Endodermal cell (in vitro differentiated cells): ENCODE measurements at regions not wholly inside any gene's neighbourhood (a gene's known extent, or its start where the extent isn't known, plus 50 kb on each side); places are given as distances from the start of the nearest gene placed in this dataset.
A peak's percentile ranks its signal among the peaks of the same experiment; 100 is the strongest.

Experiments used
- DNase-seq: peaks from one replicate; pipeline ENCODE4 v3.0.0-alpha.2; 2017
- H3K27ac ChIP-seq: 2 replicates; pipeline ENCODE4 v1.5.1; 2013; ENCODE audit warnings: mild to moderate bottlenecking, low read depth, low read length, moderate library complexity
- H3K27me3 ChIP-seq: 2 replicates; pipeline ENCODE4 v1.6.1; 2013; ENCODE audit warnings: mild to moderate bottlenecking, low read length, moderate library complexity; ENCODE audit not compliant: insufficient read depth, control insufficient read depth, poor library complexity, severe bottlenecking
- H3K36me3 ChIP-seq: 2 replicates; pipeline ENCODE4 v1.7.0; 2013; ENCODE audit warnings: mild to moderate bottlenecking, low read length, moderate library complexity; ENCODE audit not compliant: control insufficient read depth, insufficient read depth
- H3K4me1 ChIP-seq: one replicate; pipeline ENCODE4 v1.7.0; 2013; ENCODE audit warnings: low read length; ENCODE audit not compliant: control insufficient read depth, insufficient read depth
- H3K4me3 ChIP-seq: 2 replicates; pipeline ENCODE4 v1.5.1; 2013; ENCODE audit warnings: mild to moderate bottlenecking, low read length, moderate library complexity
- H3K9ac ChIP-seq: 2 replicates; pipeline ENCODE4 v1.6.1; 2013; ENCODE audit warnings: mild to moderate bottlenecking, low read length, moderate library complexity; ENCODE audit not compliant: poor library complexity, severe bottlenecking; ENCODE audit errors: extremely low read depth
- H3K9me3 ChIP-seq: 2 replicates; pipeline ENCODE4 v1.6.1; 2013; ENCODE audit warnings: mild to moderate bottlenecking, low read length, moderate library complexity; ENCODE audit not compliant: control insufficient read depth
- H3K27ac Mint-ChIP-seq: 2 replicates; pipeline ENCODE4 v1.8.0; 2020; ENCODE audit warnings: mixed read lengths
- H3K27me3 Mint-ChIP-seq: 2 replicates; pipeline ENCODE4 v1.8.0; 2021; ENCODE audit warnings: mild to moderate bottlenecking, mixed read lengths; ENCODE audit not compliant: insufficient read depth
- H3K36me3 Mint-ChIP-seq: 2 replicates; pipeline ENCODE4 v1.8.0; 2020; ENCODE audit warnings: low read depth, mixed read lengths
- H3K4me1 Mint-ChIP-seq: 2 replicates; pipeline ENCODE4 v1.8.0; 2020; ENCODE audit warnings: mixed read lengths
- H3K4me3 Mint-ChIP-seq: 2 replicates; pipeline ENCODE4 v1.8.0; 2020; ENCODE audit warnings: mild to moderate bottlenecking, moderate library complexity, mixed read lengths
- H3K9me3 Mint-ChIP-seq: 2 replicates; pipeline ENCODE4 v1.8.0; 2020; ENCODE audit warnings: mild to moderate bottlenecking, mixed read lengths
- CTCF ChIP-seq: fragments of 200-600 bp; sonication (generic); conservative IDR thresholded peaks from 2 replicates; pipeline ENCODE4 v1.5.0; 2021; ENCODE audit warnings: antibody characterized with exemption, mild to moderate bottlenecking
- WGBS, 2 experiments: methylation state at CpG; one replicate each; pipeline versions ENCODE4 v1.1.5 to v1.1.7; 2013; ENCODE audit warnings: missing lambda C conversion rate in 2 of 2, mixed read lengths in 1 of 2; ENCODE audit not compliant: insufficient coverage in 1 of 2, insufficient read length in 1 of 2; 5-methylcytosine and 5-hydroxymethylcytosine counted together

- no peak overlapping the region for H3K9ac ChIP-seq
- H3K4me1 Mint-ChIP-seq, result peaks cover 4% of the 10 kb centered on the region
- 83 to 91% methylated on average over 3 to 5 of the region's 5 CpGs for WGBS, 2 experiments
Observed at GRCh38 chr11:122204206-122204605, 88.2 kb upstream of the BLID start.

GRCh38 chr11:122202951-122203456 is 87.0 kb upstream of the BLID start:
- Histone ChIP-seq H3K27ac (no peak overlapping the region), H3K4me1 (no peaks in the 10 kb centered on the region), H3K36me3 (no peaks in the 10 kb centered on the region), H3K4me3 (no peak overlapping the region), H3K9ac (no peak overlapping the region), H3K27me3 (peaks cover 25% of the 10 kb centered on the region), H3K9me3 (no peaks in the 10 kb centered on the region)
- Mint-ChIP-seq H3K4me3 (peak overlapping the region; percentile 10), H3K27ac (no peak overlapping the region), H3K4me1 (peaks cover 4% of the 10 kb centered on the region), H3K9me3 (no peaks in the 10 kb centered on the region), H3K36me3 (no peaks in the 10 kb centered on the region), H3K27me3 (peaks cover 27% of the 10 kb centered on the region)
- TF ChIP-seq CTCF, result peak; percentile 98
- DNase-seq, result peak; percentile 92
- 34 to 40% methylated on average over 15 to 19 of the region's 19 CpGs for WGBS, 2 experiments

More at GRCh38 chr11:122204206-122204605, 88.2 kb upstream of the BLID start:
- Mint-ChIP-seq H3K36me3 (no peaks in the 10 kb centered on the region), H3K27me3 (peaks cover 27% of the 10 kb centered on the region), H3K4me3 (no peak overlapping the region), H3K27ac (no peak overlapping the region), H3K9me3 (no peaks in the 10 kb centered on the region)
- H3K4me3 ChIP-seq, result no peak overlapping the region
- DNase-seq, result no peak
- no peak for TF ChIP-seq CTCF
- peaks cover 25% of the 10 kb centered on the region for H3K27me3 ChIP-seq
- H3K4me1 ChIP-seq, result no peaks in the 10 kb centered on the region
- H3K36me3 ChIP-seq, result no peaks in the 10 kb centered on the region
- no peak overlapping the region for H3K27ac ChIP-seq
- no peaks in the 10 kb centered on the region for H3K9me3 ChIP-seq

GRCh38 chr11:122202161-122202950 is 86.3 kb upstream of the BLID start:
- Mint-ChIP-seq H3K27ac (no peak overlapping the region), H3K9me3 (no peaks in the 10 kb centered on the region), H3K36me3 (no peaks in the 10 kb centered on the region), H3K4me3 (peak overlapping the region; percentile 10), H3K4me1 (peaks cover 4% of the 10 kb centered on the region), H3K27me3 (peaks cover 27% of the 10 kb centered on the region)
- no peak for TF ChIP-seq CTCF
- Histone ChIP-seq H3K27ac (no peak overlapping the region), H3K27me3 (peaks cover 25% of the 10 kb centered on the region), H3K36me3 (no peaks in the 10 kb centered on the region), H3K4me3 (no peak overlapping the region), H3K9me3 (no peaks in the 10 kb centered on the region), H3K4me1 (no peaks in the 10 kb centered on the region), H3K9ac (no peak overlapping the region)
- 71 to 73% methylated on average over 11 to 16 of the region's 16 CpGs for whole genome bisulfite sequencing, 2 experiments
- DNase-seq, result no peak
